ENCODE measurements at regions not wholly inside any gene's neighbourhood (a gene's known extent, or its start where the extent isn't known, plus 50 kb on each side); places are given as distances from the start of the nearest gene placed in this dataset.

DNA sequence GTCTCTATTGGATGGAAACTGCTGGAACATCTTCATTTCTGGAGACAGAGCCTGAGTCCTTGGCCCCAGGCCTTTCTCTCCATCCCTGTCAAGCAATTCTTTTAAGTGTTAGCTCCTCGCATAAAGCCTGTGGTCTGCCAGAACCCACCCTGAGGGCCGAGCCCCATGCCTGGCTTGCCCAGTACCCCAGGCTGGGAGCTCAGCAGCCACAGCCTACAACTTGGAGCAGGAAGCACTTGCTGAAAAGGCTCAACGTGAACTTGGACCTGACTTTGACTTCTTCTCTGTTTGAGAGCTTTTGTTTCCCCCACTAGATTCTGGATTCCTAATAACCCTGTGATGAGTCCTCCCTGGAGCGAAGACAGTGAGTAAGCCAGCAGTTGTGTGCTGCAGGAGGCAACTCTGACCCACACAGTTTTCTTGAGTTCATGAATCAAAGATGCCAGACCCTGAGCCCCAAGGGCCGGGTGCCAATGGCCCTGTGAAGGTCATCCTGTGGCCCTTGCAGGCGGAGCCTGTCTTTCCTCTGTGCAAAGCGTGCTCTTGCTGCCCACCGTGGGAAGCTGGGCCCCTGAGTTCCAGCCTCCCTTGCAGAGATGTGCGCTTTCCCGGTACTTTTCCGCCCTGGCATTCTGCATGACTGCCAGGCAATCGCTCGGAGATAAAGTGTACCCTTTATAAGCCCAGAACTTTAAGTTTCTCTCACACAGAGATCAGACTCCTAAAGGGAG lies 64.3 kb upstream of the RUFY1 start:
- no peak for TF ChIP-seq EZH2phosphoT487 (IDR thresholded peaks at IDR 0.05; ENCODE audit: borderline replicate concordance, low read depth)
- no peak for TF ChIP-seq TAF1 (IDR thresholded peaks at IDR 0.05; ENCODE audit: borderline replicate concordance, low read depth, low read length)
- no peak for TF ChIP-seq NRF1 (IDR thresholded peaks at IDR 0.05; ENCODE audit: low read depth, low read length)
- TF ChIP-seq, protein P1, sequence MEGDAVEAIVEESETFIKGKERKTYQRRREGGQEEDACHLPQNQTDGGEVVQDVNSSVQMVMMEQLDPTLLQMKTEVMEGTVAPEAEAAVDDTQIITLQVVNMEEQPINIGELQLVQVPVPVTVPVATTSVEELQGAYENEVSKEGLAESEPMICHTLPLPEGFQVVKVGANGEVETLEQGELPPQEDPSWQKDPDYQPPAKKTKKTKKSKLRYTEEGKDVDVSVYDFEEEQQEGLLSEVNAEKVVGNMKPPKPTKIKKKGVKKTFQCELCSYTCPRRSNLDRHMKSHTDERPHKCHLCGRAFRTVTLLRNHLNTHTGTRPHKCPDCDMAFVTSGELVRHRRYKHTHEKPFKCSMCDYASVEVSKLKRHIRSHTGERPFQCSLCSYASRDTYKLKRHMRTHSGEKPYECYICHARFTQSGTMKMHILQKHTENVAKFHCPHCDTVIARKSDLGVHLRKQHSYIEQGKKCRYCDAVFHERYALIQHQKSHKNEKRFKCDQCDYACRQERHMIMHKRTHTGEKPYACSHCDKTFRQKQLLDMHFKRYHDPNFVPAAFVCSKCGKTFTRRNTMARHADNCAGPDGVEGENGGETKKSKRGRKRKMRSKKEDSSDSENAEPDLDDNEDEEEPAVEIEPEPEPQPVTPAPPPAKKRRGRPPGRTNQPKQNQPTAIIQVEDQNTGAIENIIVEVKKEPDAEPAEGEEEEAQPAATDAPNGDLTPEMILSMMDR (IDR thresholded peaks at IDR 0.05), result no peak
- no peak for TF ChIP-seq RCOR1 (IDR thresholded peaks at IDR 0.05; ENCODE audit: low read length)
- TF ChIP-seq RAD21 (IDR thresholded peaks at IDR 0.05; ENCODE audit: low read length), result no peak
- TF ChIP-seq FOSL2 (IDR thresholded peaks at IDR 0.05; ENCODE audit: borderline replicate concordance, low read depth), result no peak
- TF ChIP-seq, protein P2, sequence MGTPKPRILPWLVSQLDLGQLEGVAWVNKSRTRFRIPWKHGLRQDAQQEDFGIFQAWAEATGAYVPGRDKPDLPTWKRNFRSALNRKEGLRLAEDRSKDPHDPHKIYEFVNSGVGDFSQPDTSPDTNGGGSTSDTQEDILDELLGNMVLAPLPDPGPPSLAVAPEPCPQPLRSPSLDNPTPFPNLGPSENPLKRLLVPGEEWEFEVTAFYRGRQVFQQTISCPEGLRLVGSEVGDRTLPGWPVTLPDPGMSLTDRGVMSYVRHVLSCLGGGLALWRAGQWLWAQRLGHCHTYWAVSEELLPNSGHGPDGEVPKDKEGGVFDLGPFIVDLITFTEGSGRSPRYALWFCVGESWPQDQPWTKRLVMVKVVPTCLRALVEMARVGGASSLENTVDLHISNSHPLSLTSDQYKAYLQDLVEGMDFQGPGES (IDR thresholded peaks at IDR 0.05; ENCODE audit: low read depth, low read length), result no peak
- TF ChIP-seq, protein P3, sequence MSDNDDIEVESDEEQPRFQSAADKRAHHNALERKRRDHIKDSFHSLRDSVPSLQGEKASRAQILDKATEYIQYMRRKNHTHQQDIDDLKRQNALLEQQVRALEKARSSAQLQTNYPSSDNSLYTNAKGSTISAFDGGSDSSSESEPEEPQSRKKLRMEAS (IDR thresholded peaks at IDR 0.05; ENCODE audit: low read depth), result no peak
- no peak for TF ChIP-seq GABPA (IDR thresholded peaks at IDR 0.05; ENCODE audit: low read depth)
- no peak for TF ChIP-seq SMC3 (IDR thresholded peaks at IDR 0.05; ENCODE audit: low read depth, low read length)

Data from SK-N-SH (cell line).